ENCODE measurements at regions not wholly inside any gene's neighbourhood (a gene's known extent, or its start where the extent isn't known, plus 50 kb on each side); places are given as distances from the start of the nearest gene placed in this dataset.

DNA sequence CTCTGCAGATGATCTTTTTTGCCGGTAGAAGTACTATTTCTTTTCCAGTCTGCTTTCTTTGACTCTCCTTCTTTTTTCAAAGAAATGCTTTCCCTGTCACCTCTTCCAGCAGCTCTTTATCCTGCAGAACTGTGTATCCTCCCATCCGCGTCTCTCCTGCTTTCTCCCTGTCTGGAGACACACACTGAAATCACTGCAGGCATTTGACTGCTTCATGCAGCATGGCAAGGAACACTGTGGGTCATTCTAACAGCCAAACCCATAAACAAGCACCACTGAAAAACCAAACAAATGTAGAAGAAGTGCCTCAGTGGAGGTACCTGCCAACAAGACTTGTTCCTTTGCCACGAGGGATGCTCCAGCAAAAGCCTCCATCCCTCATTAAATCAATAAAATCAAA lies 403.7 kb upstream of the CITED2 start:
- TF ChIP-seq, protein P1, sequence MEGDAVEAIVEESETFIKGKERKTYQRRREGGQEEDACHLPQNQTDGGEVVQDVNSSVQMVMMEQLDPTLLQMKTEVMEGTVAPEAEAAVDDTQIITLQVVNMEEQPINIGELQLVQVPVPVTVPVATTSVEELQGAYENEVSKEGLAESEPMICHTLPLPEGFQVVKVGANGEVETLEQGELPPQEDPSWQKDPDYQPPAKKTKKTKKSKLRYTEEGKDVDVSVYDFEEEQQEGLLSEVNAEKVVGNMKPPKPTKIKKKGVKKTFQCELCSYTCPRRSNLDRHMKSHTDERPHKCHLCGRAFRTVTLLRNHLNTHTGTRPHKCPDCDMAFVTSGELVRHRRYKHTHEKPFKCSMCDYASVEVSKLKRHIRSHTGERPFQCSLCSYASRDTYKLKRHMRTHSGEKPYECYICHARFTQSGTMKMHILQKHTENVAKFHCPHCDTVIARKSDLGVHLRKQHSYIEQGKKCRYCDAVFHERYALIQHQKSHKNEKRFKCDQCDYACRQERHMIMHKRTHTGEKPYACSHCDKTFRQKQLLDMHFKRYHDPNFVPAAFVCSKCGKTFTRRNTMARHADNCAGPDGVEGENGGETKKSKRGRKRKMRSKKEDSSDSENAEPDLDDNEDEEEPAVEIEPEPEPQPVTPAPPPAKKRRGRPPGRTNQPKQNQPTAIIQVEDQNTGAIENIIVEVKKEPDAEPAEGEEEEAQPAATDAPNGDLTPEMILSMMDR (IDR thresholded peaks at IDR 0.05; ENCODE audit: low read length): no peak
- TF ChIP-seq EZH2 (optimal IDR thresholded peaks at IDR 0.05; ENCODE audit: low read depth, low read length): no peak
